ENCODE measurements at regions not wholly inside any gene's neighbourhood (a gene's known extent, or its start where the extent isn't known, plus 50 kb on each side); places are given as distances from the start of the nearest gene placed in this dataset.
"Not testable (repeated sequence)": the region's sequence is repeated elsewhere in the genome, so short reads cannot be mapped to it uniquely, and the experiment has no call there.

DNA sequence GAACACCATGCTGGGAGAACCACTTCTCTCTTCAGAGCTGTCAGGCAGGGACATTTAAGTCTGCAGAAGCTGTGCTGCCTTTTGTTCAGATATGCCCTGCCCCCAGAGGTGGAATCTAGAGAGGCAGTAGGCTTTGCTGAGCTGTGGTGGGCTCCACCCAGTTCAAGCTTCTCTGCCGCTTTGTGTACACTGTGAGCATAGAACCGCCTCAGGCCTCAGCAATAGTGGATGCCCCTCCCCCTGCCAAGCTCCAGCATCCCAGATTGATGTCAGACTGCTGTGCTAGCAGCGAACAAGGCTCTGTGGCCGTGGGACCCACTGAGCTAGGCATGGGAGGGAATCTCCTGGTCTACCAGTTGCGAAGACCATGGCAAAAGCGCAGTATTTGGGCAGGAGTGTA is 121.6 kb downstream of the NFKBIZ start:
- intact Hi-C loops (cut with DNase I): no loop called here
- DNase-seq: no peak
- Histone ChIP-seq H3K9me3 (no peaks in the 10 kb centered on the region), H3K4me1 (no peaks in the 10 kb centered on the region), H3K4me3 (no peak overlapping the region), H3K27ac (no peak overlapping the region), H3K36me3 (no peaks in the 10 kb centered on the region), H3K27me3 (no peaks in the 10 kb centered on the region)
- 80% methylated on average over 1 of the region's 6 CpGs for WGBS (ENCODE audit: insufficient coverage, low coverage, low lambda C conversion rate, missing lambda C conversion rate)
- TF ChIP-seq, protein P1, sequence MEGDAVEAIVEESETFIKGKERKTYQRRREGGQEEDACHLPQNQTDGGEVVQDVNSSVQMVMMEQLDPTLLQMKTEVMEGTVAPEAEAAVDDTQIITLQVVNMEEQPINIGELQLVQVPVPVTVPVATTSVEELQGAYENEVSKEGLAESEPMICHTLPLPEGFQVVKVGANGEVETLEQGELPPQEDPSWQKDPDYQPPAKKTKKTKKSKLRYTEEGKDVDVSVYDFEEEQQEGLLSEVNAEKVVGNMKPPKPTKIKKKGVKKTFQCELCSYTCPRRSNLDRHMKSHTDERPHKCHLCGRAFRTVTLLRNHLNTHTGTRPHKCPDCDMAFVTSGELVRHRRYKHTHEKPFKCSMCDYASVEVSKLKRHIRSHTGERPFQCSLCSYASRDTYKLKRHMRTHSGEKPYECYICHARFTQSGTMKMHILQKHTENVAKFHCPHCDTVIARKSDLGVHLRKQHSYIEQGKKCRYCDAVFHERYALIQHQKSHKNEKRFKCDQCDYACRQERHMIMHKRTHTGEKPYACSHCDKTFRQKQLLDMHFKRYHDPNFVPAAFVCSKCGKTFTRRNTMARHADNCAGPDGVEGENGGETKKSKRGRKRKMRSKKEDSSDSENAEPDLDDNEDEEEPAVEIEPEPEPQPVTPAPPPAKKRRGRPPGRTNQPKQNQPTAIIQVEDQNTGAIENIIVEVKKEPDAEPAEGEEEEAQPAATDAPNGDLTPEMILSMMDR (IDR thresholded peaks at IDR 0.05): no peak
- TF ChIP-seq POLR2A (IDR thresholded peaks at IDR 0.05): no peak
- no peak for ATAC-seq

DNA sequence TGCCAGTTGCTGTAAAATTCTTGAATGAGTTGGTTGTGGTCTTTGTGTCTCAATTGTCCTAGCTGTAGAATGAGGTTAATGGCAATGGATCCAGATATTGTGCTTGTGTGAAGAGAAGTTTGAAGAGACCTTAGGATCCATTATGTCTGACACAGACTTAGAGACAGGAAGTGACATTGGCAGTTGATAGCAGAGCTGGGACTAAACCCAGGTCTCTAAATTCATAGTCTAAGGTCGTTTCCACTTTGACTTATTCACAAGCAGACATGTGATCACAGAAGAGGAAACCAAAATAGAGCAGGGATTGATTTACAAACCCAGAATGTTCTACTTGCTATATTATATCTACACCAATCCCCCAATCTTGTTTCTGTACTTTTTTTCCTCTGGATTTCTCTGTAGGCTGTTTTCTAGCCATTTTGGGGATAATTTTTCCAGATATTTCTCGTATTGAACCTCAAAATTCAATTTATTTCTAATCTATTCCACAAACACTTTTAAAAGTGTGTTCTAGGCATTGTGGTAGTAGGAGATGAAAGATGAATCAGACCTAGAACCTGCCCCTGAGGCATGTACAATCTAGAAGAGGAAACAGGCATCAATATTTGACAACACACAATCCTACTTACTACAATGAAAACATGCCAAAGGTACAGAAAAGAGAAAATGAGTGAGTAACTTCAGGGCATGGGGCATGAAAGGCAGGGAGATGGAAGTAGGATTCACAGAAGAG is 123.3 kb downstream of the NFKBIZ start:
- Histone ChIP-seq H3K36me3 (no peaks in the 10 kb centered on the region), H3K27ac (no peak overlapping the region), H3K9me3 (no peaks in the 10 kb centered on the region), H3K4me1 (no peaks in the 10 kb centered on the region), H3K27me3 (no peaks in the 10 kb centered on the region), H3K4me3 (no peak overlapping the region)
- no peak for TF ChIP-seq POLR2A (IDR thresholded peaks at IDR 0.05)
- TF ChIP-seq, protein P1 (IDR thresholded peaks at IDR 0.05): no peak
- no peak for DNase-seq
- 35% methylated on average over 2 of the region's 2 CpGs for WGBS (ENCODE audit: insufficient coverage, low coverage, low lambda C conversion rate, missing lambda C conversion rate)
- intact Hi-C loops (cut with DNase I): no loop called here
- ATAC-seq: no peak

DNA sequence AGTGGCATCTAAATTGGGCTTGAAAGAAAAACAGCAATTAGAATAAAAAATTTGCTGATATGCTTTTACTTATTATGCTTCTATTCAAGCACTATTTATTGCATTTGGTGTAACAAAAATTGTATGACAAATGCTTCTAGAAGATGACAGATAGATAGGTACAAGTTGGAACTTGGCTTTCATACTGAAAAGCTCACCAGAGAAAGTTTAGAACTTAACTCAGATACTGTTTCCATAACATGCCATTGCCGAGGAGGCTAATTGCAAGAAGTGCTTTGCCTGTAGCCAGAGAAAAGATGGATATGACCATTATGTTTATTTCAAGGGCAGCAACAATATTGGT is 123.8 kb downstream of the NFKBIZ start:
- no peak overlapping the region for H3K4me3 ChIP-seq

DNA sequence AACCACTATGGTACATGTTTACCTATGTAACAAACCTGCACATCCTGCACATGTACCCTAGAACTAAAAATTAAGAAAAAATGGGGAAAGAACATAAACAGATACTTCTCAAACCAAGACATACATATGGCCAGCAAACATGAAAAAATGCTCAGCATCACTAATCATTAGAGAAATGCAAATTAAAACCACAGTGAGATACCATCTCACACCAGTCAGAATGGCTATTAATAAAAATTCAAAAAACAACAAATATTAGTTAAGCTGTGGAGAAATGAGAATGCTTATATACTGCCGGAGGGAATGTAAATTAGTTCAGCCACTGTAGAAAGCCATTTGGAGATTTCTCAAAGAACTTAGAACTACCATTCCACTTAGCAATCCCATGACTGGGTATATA is 126.1 kb downstream of the NFKBIZ start:
- H3K27me3 ChIP-seq; DNase-seq; H3K36me3 ChIP-seq; H3K9me3 ChIP-seq; H3K27ac ChIP-seq; H3K4me3 ChIP-seq; ATAC-seq; H3K4me1 ChIP-seq; intact Hi-C loops (cut with DNase I): not testable (repeated sequence)
- 89% methylated on average over 1 of the region's 1 CpG for WGBS (ENCODE audit: insufficient coverage, low coverage, low lambda C conversion rate, missing lambda C conversion rate)

More for the DNA sequence above, 123.8 kb downstream of the NFKBIZ start:
- no peaks in the 10 kb centered on the region for H3K27me3 ChIP-seq
- DNase-seq (no peak), ATAC-seq (no peak)
- no peaks in the 10 kb centered on the region for H3K4me1 ChIP-seq
- WGBS (ENCODE audit: insufficient coverage, low coverage, low lambda C conversion rate, missing lambda C conversion rate): 80% methylated on average over 1 of the region's 1 CpG
- no peaks in the 10 kb centered on the region for H3K9me3 ChIP-seq
- H3K36me3 ChIP-seq: no peaks in the 10 kb centered on the region
- intact Hi-C loops (cut with DNase I): no loop called here
- TF ChIP-seq, protein P1 (IDR thresholded peaks at IDR 0.05): no peak
- TF ChIP-seq POLR2A (IDR thresholded peaks at IDR 0.05): no peak
- no peak overlapping the region for H3K27ac ChIP-seq

DNA sequence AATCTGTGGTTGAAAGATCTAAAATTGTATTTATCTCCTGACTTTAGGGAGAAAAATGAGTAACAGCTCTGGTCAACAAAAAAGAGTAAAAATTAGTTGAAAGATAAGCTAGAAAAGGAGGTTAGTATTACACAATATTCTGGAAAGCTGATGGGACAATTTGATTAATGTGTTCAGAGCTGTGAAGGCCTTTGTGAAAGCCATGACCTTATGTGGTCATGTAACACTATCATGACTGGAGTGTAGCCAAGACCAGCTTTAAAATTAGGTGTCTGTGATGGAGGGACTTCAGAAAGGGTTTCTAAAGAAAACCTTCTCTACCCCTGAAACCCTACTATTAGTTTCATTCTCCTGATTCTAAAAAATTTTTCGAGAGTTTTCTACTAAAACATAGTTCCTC is 127.2 kb downstream of the NFKBIZ start:
- Histone ChIP-seq H3K27ac (no peak overlapping the region), H3K4me3 (no peak overlapping the region), H3K36me3 (no peaks in the 10 kb centered on the region), H3K4me1 (no peaks in the 10 kb centered on the region), H3K9me3 (no peaks in the 10 kb centered on the region), H3K27me3 (no peaks in the 10 kb centered on the region)
- ATAC-seq: peak in 3 of 4 donors; percentile 61 to 90 (median 71)
- 60% methylated on average over 1 of the region's 1 CpG for WGBS (ENCODE audit: insufficient coverage, low coverage, low lambda C conversion rate, missing lambda C conversion rate)
- intact Hi-C loops (cut with DNase I): no loop called here
- DNase-seq: no peak
- TF ChIP-seq, protein P1 (IDR thresholded peaks at IDR 0.05): no peak
- no peak for TF ChIP-seq POLR2A (IDR thresholded peaks at IDR 0.05)

Data from right lobe of liver (tissue), 6 donors.